NCI-H1092 (cell line): ENCODE measurements at regions not wholly inside any gene's neighbourhood (a gene's known extent, or its start where the extent isn't known, plus 50 kb on each side); places are given as distances from the start of the nearest gene placed in this dataset.
"Not testable (repeated sequence)": the region's sequence is repeated elsewhere in the genome, so short reads cannot be mapped to it uniquely, and the experiment has no call there.

ENCODE experiments used
- DNase-seq: peaks from one replicate; lab custom pipeline; 2025; lab: John Stamatoyannopoulos, UW

DNA sequence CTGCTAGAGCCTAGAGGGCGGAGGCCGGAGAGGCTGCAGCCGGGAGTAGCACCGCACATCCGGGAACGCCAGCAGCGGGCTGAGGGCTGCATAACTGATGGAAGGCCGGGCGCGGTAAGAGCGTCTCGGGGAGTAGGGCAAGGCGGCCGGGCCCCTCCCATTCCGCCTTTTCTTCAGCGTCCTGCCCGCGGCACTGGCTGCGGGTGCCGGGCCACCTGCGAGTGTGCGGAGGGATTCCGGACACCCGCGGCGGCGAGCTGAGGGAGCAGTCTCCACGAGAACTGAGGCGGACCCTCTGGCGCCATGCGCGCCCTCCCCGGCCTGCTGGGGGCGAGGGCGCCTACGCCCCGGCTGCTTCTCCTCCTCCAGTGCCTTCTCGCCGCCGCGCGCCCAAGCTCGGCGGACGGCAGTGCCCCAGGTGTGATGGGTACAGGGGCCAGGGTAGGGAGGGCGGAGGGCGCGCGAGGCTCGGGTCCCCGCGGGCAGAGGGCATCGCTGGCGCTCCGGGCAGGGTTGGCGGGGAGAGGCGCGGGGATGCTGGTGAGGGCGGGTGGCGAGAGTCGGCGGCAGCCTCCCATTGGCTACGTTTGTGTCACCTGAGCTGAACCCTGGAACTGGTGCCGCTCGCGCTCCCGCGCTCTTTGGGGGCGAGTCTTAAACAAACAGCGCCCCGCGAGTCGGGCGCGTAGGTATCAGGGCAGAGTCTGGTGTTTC lies 334.4 kb downstream of the SRGAP2C start:
- DNase-seq, result peak; percentile 30

DNA sequence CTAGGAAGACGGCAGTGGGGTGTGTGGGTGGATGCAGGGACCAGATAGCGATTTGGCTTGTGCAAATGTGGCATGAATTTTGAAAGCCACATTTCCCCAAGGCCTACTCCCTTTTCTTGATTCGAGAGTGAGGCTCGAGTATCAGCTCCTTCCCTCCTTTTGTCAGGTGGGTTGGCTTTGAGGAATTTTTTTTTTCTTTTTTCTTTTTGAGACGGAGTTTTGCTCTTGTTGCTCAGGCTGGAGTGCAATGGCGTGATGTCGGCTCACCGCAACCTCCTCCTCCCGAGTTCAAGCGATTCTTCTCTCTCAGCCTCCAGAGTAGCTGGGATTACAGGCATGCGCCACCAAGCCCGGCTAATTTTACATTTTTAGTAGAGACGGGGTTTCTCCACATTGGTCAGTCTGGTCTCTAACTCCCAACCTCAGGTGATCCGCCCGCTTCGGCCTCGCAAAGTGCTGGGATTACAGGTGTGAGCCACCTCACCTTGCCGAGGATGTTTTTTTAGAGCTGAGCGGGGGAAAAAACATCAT lies 335.0 kb downstream of the SRGAP2C start:
- not testable (repeated sequence) for DNase-seq

DNA sequence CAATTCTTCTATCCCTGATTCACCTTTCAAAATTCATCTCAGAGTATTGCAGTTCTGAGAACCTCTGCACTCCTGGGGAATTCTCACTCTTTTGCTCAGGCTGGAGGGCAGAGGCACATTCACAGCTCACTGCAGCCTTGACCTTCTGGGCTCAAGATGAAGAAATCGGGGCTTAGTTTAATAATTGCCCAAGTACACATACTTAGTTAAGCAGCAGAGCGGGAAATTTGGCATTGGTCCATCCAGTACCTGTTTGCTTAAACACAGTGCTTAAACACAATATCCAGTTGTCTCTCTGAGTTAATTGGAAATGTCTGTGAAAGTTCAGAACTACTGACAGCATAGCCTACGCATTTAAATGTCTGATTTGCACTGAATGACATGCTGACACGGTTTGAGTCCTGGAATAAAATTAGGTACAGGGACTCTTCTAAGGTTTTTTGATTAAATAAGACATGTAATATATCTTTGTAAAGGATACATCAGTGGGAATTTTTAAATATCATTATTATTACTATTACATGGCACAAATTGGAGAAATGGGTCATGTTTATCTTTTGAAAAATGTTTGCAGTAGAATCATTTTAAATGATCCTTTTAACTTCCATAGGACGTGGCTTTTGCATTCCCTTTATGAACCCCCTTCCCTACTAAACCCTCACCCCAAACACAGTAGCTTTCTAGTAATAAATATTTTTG lies 337.4 kb downstream of the SRGAP2C start:
- no peak for DNase-seq

DNA sequence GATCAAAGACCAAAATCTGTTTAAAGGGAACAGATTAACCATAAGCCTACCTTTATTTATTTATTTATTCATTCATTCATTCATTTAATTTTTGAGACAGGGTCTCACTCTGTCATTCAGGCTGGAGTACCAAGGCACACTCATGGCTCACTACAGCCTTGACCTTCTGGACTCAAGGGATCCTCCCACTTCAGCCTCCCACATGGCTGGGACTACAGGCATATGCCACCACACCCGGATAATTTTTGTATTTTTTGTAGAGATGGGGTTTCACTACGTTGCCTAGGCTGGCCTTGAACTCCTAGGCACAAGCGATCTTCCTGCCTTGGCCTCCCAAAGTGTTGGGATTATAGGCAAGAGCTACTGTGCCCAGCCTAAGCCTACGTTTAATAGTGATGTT lies 338.3 kb downstream of the SRGAP2C start:
- DNase-seq, result not testable (repeated sequence)

GRCh38 chr1:121525355-121525754 lies 340.6 kb downstream of the SRGAP2C start:
- DNase-seq, result no peak

DNA sequence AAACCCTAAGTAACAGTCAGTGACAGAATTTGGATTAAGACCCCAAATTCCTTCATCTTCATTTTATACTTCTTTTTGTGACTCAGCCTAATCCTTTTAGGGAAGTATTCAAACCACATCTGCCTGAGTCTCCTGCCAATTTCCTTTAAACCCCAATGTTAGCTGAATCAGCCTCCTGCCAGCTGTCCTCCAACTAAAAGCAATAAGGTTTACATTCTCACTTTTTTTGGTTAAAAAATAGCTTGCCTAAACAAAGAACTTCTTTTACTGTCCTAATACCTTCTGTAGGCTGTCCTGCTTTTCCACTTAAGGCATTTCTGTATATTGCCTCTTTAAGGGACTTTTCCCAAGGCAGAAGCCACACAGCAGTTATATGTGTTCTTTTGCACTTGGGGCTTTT lies 344.2 kb downstream of the SRGAP2C start:
- not testable (repeated sequence) for DNase-seq

DNA sequence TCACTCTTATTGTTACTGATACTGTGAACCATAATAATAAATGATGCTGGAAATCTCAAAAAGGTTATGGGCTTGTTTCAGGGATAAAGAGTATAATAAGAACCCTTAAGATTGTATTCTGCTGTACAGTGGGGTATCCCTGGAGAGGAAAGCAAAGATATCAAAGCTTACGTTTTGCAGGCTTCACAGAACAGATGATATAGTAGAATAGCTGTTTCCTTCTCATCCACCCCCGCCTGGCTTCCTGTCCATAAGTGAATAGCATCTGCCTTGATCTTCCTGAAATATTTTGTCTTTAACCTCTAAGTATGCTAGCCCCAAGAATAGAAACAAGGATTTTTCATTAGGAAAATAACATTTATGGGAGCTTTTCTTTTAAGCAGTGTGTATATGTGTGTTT lies 345.3 kb downstream of the SRGAP2C start:
- DNase-seq, result not testable (repeated sequence)

GRCh38 chr1:121531747-121532146 lies 347.0 kb downstream of the SRGAP2C start:
- not testable (repeated sequence) for DNase-seq

DNA sequence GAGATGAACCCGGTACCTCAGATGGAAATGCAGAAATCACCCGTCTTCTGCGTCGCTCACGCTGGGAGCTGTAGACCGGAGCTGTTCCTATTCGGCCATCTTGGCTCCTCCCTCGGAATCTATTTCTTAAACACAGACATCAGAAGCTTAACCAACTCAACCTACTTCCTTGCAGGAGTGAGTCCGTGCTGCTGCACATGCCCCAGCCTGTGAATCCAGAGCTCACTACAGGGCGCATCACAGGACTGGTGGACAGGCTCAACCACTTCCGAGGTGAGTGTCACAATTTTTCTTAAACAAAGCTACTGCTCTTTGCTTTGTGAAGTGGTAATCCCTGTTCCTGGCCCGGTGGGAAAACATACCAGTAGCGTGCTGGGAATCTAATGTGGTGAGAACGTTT lies 353.4 kb downstream of the SRGAP2C start:
- DNase-seq, result not testable (repeated sequence)

DNA sequence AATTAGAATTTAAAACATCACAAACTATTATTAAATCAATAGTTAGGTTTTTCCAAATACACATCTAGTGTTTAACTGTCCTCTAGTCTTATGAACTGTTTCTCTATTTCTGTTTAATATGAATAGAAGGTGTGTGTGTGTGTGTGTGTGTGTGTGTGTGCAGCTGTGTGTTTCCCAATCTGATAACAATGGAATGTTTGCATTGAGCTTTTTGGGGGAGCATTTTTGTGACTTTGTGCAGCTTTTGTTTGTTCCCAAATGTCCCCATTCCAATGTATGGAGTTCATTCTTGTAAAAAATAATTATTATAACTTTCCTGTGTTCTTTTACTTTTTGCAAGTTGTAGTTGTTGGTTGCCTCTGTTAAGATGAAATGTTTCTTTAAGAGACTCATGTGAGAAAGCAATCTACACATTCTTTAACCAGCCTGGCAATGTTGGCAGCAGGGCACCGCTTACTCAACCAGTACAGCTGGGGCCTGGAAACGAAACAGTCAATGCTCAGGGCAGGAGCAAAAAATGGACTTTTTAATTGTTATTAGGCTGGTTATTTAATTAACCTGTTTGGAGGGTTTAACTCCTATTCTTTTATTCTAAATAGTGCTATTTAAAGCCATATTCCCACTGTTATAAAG lies 354.3 kb downstream of the SRGAP2C start:
- no peak for DNase-seq

DNA sequence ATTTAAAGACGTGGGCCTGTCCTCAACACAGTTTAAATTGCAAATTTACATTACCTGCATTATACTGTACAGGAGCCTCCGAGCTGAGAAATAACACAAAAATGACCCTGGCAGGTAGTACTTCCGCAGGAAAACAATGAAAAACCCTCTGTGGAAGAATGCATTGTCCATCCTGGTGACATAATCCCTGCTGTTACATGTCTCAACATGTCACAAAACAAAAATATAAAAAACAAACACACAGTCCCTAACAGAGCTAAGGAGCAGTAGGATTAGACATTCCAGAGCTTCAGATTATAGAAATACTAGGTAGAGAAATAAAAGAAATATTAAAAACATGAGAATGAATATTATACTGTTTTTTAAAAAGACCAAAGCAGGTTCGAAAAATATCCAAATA lies 359.2 kb downstream of the SRGAP2C start:
- DNase-seq, result not testable (repeated sequence)

DNA sequence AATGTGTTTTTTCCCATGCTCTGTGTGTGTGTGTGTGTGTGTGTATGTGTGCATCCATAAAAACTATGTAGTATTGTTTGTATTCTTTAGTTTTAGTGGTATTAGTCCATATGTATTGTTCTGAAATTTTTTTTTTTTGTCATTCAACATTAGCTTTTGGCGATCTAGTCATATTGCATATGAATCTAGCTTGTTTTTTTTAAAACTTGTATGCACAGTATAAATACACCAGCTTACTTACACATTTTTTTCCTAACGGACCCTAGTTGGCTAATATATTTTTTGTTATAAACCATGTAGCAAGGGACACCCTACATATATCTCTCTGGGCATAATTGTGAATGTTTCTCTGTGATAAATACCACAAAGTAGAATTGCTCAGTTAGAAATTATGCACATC lies 359.7 kb downstream of the SRGAP2C start:
- no peak for DNase-seq

DNA sequence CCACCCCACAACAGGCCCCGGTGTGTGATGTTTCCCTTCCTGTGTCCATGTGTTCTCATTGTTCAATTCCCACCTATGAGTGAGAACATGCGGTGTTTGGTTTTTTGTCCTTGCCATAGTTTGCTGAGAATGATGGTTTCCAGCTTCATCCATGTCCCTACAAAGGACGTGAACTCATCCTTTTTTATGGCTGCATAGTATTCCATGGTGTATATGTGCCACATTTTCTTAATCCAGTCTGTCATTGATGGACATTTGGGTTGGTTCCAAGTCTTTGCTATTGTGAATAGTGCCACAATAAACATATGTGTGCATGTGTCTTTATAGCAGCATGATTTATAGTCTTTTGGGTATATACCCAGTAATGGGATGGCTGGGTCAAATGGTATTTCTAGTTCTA lies 361.1 kb downstream of the SRGAP2C start:
- DNase-seq, result not testable (repeated sequence)

GRCh38 chr1:121546830-121547591 lies 362.2 kb downstream of the SRGAP2C start:
- DNase-seq, result no peak

- DNase-seq, result not testable (repeated sequence)
These were observed 363.0 kb downstream of the SRGAP2C start for GRCh38 chr1:121547726-121548125.

- DNase-seq, result not testable (repeated sequence)
These were observed 366.0 kb downstream of the SRGAP2C start for GRCh38 chr1:121550817-121551216.

DNA sequence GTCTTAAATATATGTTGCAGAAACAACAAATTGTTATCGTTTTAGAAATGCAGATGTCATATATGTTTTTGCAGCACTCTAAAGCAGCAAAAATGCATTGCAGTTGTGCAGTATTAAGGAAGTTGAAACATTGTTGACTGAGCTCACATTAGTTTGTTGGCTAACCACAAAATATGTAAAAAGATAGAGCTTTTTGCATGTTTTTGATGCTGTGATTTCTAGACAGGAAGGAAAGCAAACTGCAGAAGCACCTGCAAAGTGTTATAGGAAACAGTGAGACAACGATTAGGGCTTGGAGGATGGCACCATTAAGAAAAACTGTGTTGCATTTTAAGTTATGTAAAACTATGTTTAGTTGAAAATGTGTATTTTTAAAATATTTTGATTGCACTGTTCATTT lies 366.7 kb downstream of the SRGAP2C start:
- DNase-seq, result not testable (repeated sequence)

DNA sequence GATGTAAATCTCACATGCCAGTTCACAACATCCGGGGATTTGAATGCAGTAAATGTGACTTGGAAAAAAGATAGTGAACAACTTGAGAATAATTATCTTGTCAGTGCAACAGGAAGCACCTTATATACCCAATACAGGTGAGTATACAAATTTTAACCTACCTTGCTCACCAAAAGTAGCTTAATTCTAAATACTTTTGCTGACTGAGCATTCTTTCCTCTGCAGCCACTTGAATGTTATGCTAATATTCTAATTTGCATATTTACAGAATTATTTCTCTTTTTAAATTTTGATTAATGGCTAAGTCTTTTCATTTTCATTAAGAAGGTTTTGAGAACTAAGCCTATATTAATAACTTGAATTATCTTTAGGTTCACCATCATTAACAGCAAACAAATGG lies 371.8 kb downstream of the SRGAP2C start:
- DNase-seq, result not testable (repeated sequence)

- not testable (repeated sequence) for DNase-seq
These were observed 373.3 kb downstream of the SRGAP2C start for GRCh38 chr1:121558034-121558433.

GRCh38 chr1:121558514-121558913 lies 373.7 kb downstream of the SRGAP2C start:
- no peak for DNase-seq

DNA sequence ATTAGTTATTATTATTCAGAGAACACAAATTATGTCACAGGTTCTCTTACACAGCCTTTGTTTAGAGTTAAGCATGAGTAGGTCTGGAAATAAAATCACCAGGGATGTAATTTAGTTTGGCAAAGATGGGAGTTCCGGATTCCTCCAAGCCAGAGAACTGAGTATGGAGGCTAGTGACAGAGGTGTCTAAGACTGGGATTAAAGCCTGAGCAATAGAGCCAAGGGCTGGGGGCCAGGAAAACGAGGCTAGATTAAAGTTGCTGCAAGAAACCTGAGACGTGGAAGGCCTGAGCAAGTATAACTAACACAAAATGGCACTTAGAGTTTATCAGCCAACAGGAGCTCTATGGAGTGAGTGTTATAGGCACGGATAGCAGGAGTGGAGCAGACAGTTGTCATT lies 381.6 kb downstream of the SRGAP2C start:
- DNase-seq, result no peak

DNA sequence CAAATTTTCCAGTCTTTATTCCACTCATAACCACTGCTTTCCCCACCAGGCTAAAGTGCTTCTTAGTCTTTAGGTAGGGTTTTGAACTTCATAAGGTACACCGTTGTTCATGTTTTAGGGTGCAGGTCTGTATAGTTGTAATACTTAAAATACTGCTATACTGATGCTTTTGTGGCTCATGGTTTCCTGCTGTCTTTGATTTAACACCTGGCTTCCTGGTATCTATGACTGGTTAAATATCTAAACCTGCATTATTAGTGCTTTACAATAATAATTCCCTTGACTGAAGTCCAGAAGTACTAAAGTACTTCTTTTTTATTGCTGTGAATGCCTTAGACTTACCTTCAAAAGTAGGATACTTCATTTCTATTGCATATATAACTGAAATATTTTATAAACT lies 384.7 kb downstream of the SRGAP2C start:
- DNase-seq, result no peak
